Panc1 (cell line): ENCODE measurements at regions not wholly inside any gene's neighbourhood (a gene's known extent, or its start where the extent isn't known, plus 50 kb on each side); places are given as distances from the start of the nearest gene placed in this dataset.

ENCODE experiments used
- CTCF ChIP-seq: fragments of 450-650 bp; IDR thresholded peaks from 2 replicates; pipeline ENCODE4 v1.5.1; 2017; ENCODE audit warnings: mild to moderate bottlenecking
- POLR2AphosphoS5 ChIP-seq: IDR thresholded peaks from 2 replicates; pipeline ENCODE4 v1.6.1; 2012; ENCODE audit warnings: mild to moderate bottlenecking, low read depth, low read length, moderate library complexity
- SIN3A ChIP-seq: IDR thresholded peaks from 2 replicates; pipeline ENCODE4 v1.6.1; 2012; ENCODE audit warnings: low read depth, mild to moderate bottlenecking, low read length, moderate library complexity, borderline replicate concordance; ENCODE audit not compliant: insufficient read depth

GRCh38 chr13:111589321-111589720 lies 268.9 kb downstream of the TEX29 start:
- no peak for TF ChIP-seq CTCF
- no peak for TF ChIP-seq POLR2AphosphoS5
- TF ChIP-seq SIN3A, result no peak
